Endodermal cell (in vitro differentiated cells): ENCODE measurements at regions not wholly inside any gene's neighbourhood (a gene's known extent, or its start where the extent isn't known, plus 50 kb on each side); places are given as distances from the start of the nearest gene placed in this dataset.
A peak's percentile ranks its signal among the peaks of the same experiment; 100 is the strongest.

Source experiments
- DNase-seq: peaks from one replicate; pipeline ENCODE4 v3.0.0-alpha.2; 2017
- H3K27ac ChIP-seq: 2 replicates; pipeline ENCODE4 v1.5.1; 2013; ENCODE audit warnings: mild to moderate bottlenecking, low read depth, low read length, moderate library complexity
- H3K27me3 ChIP-seq: 2 replicates; pipeline ENCODE4 v1.6.1; 2013; ENCODE audit warnings: mild to moderate bottlenecking, low read length, moderate library complexity; ENCODE audit not compliant: insufficient read depth, control insufficient read depth, poor library complexity, severe bottlenecking
- H3K36me3 ChIP-seq: 2 replicates; pipeline ENCODE4 v1.7.0; 2013; ENCODE audit warnings: mild to moderate bottlenecking, low read length, moderate library complexity; ENCODE audit not compliant: control insufficient read depth, insufficient read depth
- H3K4me1 ChIP-seq: one replicate; pipeline ENCODE4 v1.7.0; 2013; ENCODE audit warnings: low read length; ENCODE audit not compliant: control insufficient read depth, insufficient read depth
- H3K4me3 ChIP-seq: 2 replicates; pipeline ENCODE4 v1.5.1; 2013; ENCODE audit warnings: mild to moderate bottlenecking, low read length, moderate library complexity
- H3K9ac ChIP-seq: 2 replicates; pipeline ENCODE4 v1.6.1; 2013; ENCODE audit warnings: mild to moderate bottlenecking, low read length, moderate library complexity; ENCODE audit not compliant: poor library complexity, severe bottlenecking; ENCODE audit errors: extremely low read depth
- H3K9me3 ChIP-seq: 2 replicates; pipeline ENCODE4 v1.6.1; 2013; ENCODE audit warnings: mild to moderate bottlenecking, low read length, moderate library complexity; ENCODE audit not compliant: control insufficient read depth
- H3K27ac Mint-ChIP-seq: 2 replicates; pipeline ENCODE4 v1.8.0; 2020; ENCODE audit warnings: mixed read lengths
- H3K27me3 Mint-ChIP-seq: 2 replicates; pipeline ENCODE4 v1.8.0; 2021; ENCODE audit warnings: mild to moderate bottlenecking, mixed read lengths; ENCODE audit not compliant: insufficient read depth
- H3K36me3 Mint-ChIP-seq: 2 replicates; pipeline ENCODE4 v1.8.0; 2020; ENCODE audit warnings: low read depth, mixed read lengths
- H3K4me1 Mint-ChIP-seq: 2 replicates; pipeline ENCODE4 v1.8.0; 2020; ENCODE audit warnings: mixed read lengths
- H3K4me3 Mint-ChIP-seq: 2 replicates; pipeline ENCODE4 v1.8.0; 2020; ENCODE audit warnings: mild to moderate bottlenecking, moderate library complexity, mixed read lengths
- H3K9me3 Mint-ChIP-seq: 2 replicates; pipeline ENCODE4 v1.8.0; 2020; ENCODE audit warnings: mild to moderate bottlenecking, mixed read lengths
- CTCF ChIP-seq: fragments of 200-600 bp; sonication (generic); conservative IDR thresholded peaks from 2 replicates; pipeline ENCODE4 v1.5.0; 2021; ENCODE audit warnings: antibody characterized with exemption, mild to moderate bottlenecking
- WGBS, 2 experiments: methylation state at CpG; one replicate each; pipeline versions ENCODE4 v1.1.5 to v1.1.7; 2013; ENCODE audit warnings: missing lambda C conversion rate in 2 of 2, mixed read lengths in 1 of 2; ENCODE audit not compliant: insufficient coverage in 1 of 2, insufficient read length in 1 of 2; 5-methylcytosine and 5-hydroxymethylcytosine counted together

- Histone ChIP-seq H3K4me3 (no peak overlapping the region), H3K9me3 (peaks cover 17% of the 10 kb centered on the region), H3K27me3 (no peaks in the 10 kb centered on the region), H3K27ac (no peak overlapping the region), H3K9ac (no peak overlapping the region), H3K4me1 (no peaks in the 10 kb centered on the region), H3K36me3 (no peaks in the 10 kb centered on the region)
- no peak overlapping the region for H3K4me3 Mint-ChIP-seq
- no peak for TF ChIP-seq CTCF
- peaks cover 9% of the 10 kb centered on the region for H3K4me1 Mint-ChIP-seq
- H3K9me3 Mint-ChIP-seq = peaks cover 13% of the 10 kb centered on the region
- no peak overlapping the region for H3K27ac Mint-ChIP-seq
- H3K27me3 Mint-ChIP-seq = no peaks in the 10 kb centered on the region
- DNase-seq = peak; percentile 21
- H3K36me3 Mint-ChIP-seq = no peaks in the 10 kb centered on the region
Observed at GRCh38 chr19:31527443-31527842, 178.2 kb upstream of the TSHZ3 start.

DNA sequence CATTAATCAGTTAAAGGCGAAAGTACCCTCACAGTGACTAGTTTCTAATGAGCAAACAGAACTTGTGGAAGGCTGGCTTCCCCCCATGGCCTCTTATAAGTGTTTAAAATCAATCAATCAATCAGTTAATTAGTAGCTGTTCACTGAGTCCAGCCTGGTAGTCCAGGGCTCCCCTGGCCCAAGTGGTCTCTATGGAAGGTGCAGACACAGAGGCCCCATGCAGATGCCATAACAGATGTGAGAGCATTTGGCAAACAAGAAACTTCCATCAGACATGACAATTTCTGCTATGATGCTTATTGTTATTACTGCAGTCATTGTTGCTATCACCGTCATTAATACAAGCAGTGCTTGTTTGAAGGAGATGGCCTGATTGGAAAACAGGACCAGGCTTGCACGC lies 179.0 kb upstream of the TSHZ3 start:
- Histone ChIP-seq H3K4me3 (no peak overlapping the region), H3K27me3 (no peaks in the 10 kb centered on the region), H3K27ac (no peak overlapping the region), H3K4me1 (peaks cover 3% of the 10 kb centered on the region), H3K36me3 (no peaks in the 10 kb centered on the region), H3K9me3 (peaks cover 17% of the 10 kb centered on the region), H3K9ac (no peak overlapping the region)
- H3K36me3 Mint-ChIP-seq = no peaks in the 10 kb centered on the region
- peaks cover 13% of the 10 kb centered on the region for H3K9me3 Mint-ChIP-seq
- no peaks in the 10 kb centered on the region for H3K27me3 Mint-ChIP-seq
- no peak overlapping the region for H3K4me3 Mint-ChIP-seq
- peak; percentile 32 for DNase-seq
- TF ChIP-seq CTCF = no peak
- H3K27ac Mint-ChIP-seq = no peak overlapping the region
- peaks cover 15% of the 10 kb centered on the region for H3K4me1 Mint-ChIP-seq
- 81 to 89% methylated on average over 3 of the region's 3 CpGs for WGBS, 2 experiments

DNA sequence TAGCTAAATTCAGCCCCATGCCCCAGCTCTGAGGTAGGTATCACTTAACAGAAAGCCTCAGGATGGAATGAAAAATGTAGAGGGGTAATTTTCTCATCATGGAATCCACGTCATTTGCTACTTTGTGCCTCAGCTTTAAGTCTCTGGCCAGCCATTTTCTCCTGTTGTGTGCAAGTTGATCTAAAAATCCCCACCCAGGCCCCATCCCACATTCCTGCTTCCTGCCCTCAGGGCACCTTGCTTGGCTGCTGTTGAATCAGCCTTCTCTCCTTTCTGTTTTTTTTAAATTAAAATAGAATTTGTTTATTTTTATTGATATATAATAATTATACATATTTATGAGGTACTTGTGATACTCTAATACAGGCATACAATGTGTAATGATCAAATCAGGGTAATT lies 179.9 kb upstream of the TSHZ3 start:
- Histone ChIP-seq H3K36me3 (no peaks in the 10 kb centered on the region), H3K27ac (no peak overlapping the region), H3K9me3 (peaks cover 17% of the 10 kb centered on the region), H3K27me3 (no peaks in the 10 kb centered on the region), H3K4me1 (peaks cover 3% of the 10 kb centered on the region), H3K9ac (no peak overlapping the region), H3K4me3 (no peak overlapping the region)
- H3K4me3 Mint-ChIP-seq = no peak overlapping the region
- DNase-seq = no peak
- H3K4me1 Mint-ChIP-seq = peaks cover 18% of the 10 kb centered on the region
- H3K9me3 Mint-ChIP-seq = peaks cover 13% of the 10 kb centered on the region
- no peak overlapping the region for H3K27ac Mint-ChIP-seq
- no peaks in the 10 kb centered on the region for H3K36me3 Mint-ChIP-seq
- no peak for TF ChIP-seq CTCF
- 90% methylated on average over 1 of the region's 1 CpG; no CpG with 5 or more reads in 1 of the 2 experiments for WGBS, 2 experiments
- no peaks in the 10 kb centered on the region for H3K27me3 Mint-ChIP-seq
